GM15510 (cell line): ENCODE measurements at regions not wholly inside any gene's neighbourhood (a gene's known extent, or its start where the extent isn't known, plus 50 kb on each side); places are given as distances from the start of the nearest gene placed in this dataset.

Experiments used
- POLR2A ChIP-seq: IDR thresholded peaks from 3 replicates; pipeline ENCODE4 v1.6.1; 2011; ENCODE audit warnings: borderline replicate concordance; ENCODE audit not compliant: insufficient read length; ENCODE audit errors: extremely low read depth

GRCh38 chr13:39988351-39988750, 332.9 kb downstream of the COG6 start:
- no peak for TF ChIP-seq POLR2A

- no peak for TF ChIP-seq POLR2A
Measured at GRCh38 chr13:39998166-39998565, 342.7 kb downstream of the COG6 start.

GRCh38 chr13:40002016-40002415, 346.6 kb downstream of the COG6 start:
- no peak for TF ChIP-seq POLR2A

GRCh38 chr13:40013554-40013953, 358.1 kb downstream of the COG6 start:
- TF ChIP-seq POLR2A: no peak

GRCh38 chr13:40016953-40017660, 361.6 kb downstream of the COG6 start:
- TF ChIP-seq POLR2A: no peak

- no peak for TF ChIP-seq POLR2A
Measured at GRCh38 chr13:40017662-40018262, 362.3 kb downstream of the COG6 start.

GRCh38 chr13:40023595-40024203, 368.2 kb downstream of the COG6 start:
- no peak for TF ChIP-seq POLR2A

- no peak for TF ChIP-seq POLR2A
Measured at GRCh38 chr13:40024204-40024966, 368.9 kb downstream of the COG6 start.

- no peak for TF ChIP-seq POLR2A
Measured at GRCh38 chr13:40024967-40025714, 369.7 kb downstream of the COG6 start.

GRCh38 chr13:40026174-40026585, 370.7 kb downstream of the COG6 start:
- no peak for TF ChIP-seq POLR2A

GRCh38 chr13:40026741-40027140, 371.3 kb downstream of the COG6 start:
- no peak for TF ChIP-seq POLR2A

- no peak for TF ChIP-seq POLR2A
Measured at GRCh38 chr13:40028446-40028845, 373.0 kb downstream of the COG6 start.

- no peak for TF ChIP-seq POLR2A
Measured at GRCh38 chr13:40031031-40031430, 375.6 kb downstream of the COG6 start.

GRCh38 chr13:40039061-40039460, 383.6 kb downstream of the COG6 start:
- TF ChIP-seq POLR2A: no peak
